ENCODE measurements at regions not wholly inside any gene's neighbourhood (a gene's known extent, or its start where the extent isn't known, plus 50 kb on each side); places are given as distances from the start of the nearest gene placed in this dataset.

DNA sequence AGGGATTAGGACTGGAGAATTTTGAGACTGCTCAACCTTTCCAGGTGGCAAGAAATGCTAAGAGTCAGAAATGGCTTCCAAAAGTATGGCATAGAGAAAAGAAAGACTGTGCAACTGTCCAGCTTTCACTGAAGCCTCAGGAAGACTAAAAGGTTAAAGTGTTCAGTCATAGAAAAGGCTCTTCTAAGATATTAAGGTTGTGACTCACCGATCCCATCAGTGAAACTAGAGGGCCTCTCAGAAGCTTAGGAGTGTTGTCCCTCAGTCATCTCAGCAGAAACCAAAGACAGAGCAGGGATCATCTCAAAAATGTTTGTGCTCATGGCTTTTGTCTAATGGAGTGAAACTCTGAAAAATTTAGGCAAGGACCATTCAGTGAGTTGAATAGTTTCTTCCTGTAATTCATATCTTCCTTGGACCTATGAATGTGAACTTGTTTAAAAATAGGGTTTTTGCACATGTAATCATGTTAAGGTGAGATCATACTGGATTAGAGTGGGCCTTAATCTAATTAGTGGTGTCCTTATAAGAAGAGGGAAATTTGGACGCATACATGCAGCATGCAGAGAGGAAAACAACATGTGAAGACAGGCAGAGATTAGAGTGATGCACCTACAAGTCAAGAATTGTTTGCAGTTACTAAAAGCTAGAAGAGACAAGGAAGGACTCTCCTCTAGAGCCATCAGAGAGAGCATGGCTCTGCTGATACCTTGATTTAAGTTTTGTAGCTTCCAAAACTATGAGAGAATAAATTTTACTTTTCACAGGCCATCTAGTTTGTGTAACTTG, 71.3 kb downstream of the RPE65 start:
- TF ChIP-seq, protein P1, sequence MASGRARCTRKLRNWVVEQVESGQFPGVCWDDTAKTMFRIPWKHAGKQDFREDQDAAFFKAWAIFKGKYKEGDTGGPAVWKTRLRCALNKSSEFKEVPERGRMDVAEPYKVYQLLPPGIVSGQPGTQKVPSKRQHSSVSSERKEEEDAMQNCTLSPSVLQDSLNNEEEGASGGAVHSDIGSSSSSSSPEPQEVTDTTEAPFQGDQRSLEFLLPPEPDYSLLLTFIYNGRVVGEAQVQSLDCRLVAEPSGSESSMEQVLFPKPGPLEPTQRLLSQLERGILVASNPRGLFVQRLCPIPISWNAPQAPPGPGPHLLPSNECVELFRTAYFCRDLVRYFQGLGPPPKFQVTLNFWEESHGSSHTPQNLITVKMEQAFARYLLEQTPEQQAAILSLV (CRISPR knock-in tag; IDR thresholded peaks at IDR 0.05; ENCODE audit: borderline replicate concordance): no peak
- TF ChIP-seq RFX5 (IDR thresholded peaks at IDR 0.05; ENCODE audit: low read depth, low read length) (no peak), CEBPB (IDR thresholded peaks at IDR 0.05; ENCODE audit: borderline replicate concordance, low read depth, low read length) (no peak), ZNF274 (CRISPR knock-in tag; IDR thresholded peaks at IDR 0.05) (no peak), CBX1 (IDR thresholded peaks at IDR 0.05; ENCODE audit: low read depth) (no peak), NR1H2 (CRISPR knock-in tag; IDR thresholded peaks at IDR 0.05; ENCODE audit: borderline replicate concordance, low read depth) (no peak), EP300 (IDR thresholded peaks at IDR 0.05; ENCODE audit: low read depth in 2 of 2, low read length in 2 of 2) (no peak), EP300 (CRISPR knock-in tag; IDR thresholded peaks at IDR 0.05; ENCODE audit: borderline replicate concordance) (no peak), CENPT (CRISPR knock-in tag; IDR thresholded peaks at IDR 0.05; ENCODE audit: low read depth) (no peak), ASH2L (IDR thresholded peaks at IDR 0.05; ENCODE audit: insufficient read length, low read depth, low read length) (no peak), ZBTB8A (CRISPR knock-in tag; IDR thresholded peaks at IDR 0.05; ENCODE audit: borderline replicate concordance, low read depth) (no peak), ZNF138 (CRISPR knock-in tag; IDR thresholded peaks at IDR 0.05; ENCODE audit: low read depth) (no peak)
- TF ChIP-seq, protein P2, sequence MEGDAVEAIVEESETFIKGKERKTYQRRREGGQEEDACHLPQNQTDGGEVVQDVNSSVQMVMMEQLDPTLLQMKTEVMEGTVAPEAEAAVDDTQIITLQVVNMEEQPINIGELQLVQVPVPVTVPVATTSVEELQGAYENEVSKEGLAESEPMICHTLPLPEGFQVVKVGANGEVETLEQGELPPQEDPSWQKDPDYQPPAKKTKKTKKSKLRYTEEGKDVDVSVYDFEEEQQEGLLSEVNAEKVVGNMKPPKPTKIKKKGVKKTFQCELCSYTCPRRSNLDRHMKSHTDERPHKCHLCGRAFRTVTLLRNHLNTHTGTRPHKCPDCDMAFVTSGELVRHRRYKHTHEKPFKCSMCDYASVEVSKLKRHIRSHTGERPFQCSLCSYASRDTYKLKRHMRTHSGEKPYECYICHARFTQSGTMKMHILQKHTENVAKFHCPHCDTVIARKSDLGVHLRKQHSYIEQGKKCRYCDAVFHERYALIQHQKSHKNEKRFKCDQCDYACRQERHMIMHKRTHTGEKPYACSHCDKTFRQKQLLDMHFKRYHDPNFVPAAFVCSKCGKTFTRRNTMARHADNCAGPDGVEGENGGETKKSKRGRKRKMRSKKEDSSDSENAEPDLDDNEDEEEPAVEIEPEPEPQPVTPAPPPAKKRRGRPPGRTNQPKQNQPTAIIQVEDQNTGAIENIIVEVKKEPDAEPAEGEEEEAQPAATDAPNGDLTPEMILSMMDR (CRISPR knock-in tag; IDR thresholded peaks at IDR 0.05): no peak
- TF ChIP-seq, protein P3, sequence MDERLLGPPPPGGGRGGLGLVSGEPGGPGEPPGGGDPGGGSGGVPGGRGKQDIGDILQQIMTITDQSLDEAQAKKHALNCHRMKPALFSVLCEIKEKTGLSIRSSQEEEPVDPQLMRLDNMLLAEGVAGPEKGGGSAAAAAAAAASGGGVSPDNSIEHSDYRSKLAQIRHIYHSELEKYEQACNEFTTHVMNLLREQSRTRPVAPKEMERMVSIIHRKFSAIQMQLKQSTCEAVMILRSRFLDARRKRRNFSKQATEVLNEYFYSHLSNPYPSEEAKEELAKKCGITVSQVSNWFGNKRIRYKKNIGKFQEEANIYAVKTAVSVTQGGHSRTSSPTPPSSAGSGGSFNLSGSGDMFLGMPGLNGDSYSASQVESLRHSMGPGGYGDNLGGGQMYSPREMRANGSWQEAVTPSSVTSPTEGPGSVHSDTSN (CRISPR knock-in tag; IDR thresholded peaks at IDR 0.05): no peak
